ENCODE measurements at regions not wholly inside any gene's neighbourhood (a gene's known extent, or its start where the extent isn't known, plus 50 kb on each side); places are given as distances from the start of the nearest gene placed in this dataset.

DNA sequence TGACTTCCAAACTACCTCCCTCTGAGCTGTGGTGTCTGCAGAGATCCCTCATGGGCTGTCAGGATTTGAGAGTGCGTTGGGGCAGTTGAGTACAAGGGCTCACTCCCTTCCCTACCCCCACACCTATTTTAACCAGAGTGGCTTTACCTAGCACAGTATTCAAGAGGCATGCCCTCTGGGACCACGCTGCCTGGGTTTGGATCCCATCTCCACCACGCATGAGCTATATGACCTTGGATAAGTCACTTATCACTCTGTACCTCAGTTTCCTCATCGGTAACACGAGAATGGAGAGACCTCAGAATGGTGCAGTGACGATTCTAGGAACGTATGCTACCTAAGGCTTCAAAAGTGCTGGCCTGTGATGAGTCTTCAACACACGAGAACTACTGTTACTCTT is 147.3 kb upstream of the WNT4 start:
- no peak for FAIRE-seq

DNA sequence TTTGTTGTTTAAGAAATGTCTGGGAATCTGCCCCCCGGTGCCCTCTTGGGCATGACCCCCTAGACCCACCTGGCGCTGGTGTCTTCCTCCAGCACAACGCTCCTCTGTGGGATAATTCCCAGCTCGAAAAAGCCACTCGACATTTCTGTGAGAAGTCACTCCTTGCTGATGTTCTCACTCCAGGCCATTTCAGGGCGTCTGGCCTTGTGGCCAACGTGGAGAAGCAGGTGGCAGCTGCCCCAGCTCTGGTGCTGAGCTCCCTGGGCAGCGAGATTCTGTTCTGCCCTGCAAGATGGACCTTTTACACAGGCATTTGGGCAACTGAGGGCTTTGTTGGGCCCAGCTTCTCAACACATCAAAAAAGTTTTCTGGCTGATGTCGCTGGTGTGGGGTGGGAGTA is 147.7 kb upstream of the WNT4 start:
- CTCF ChIA-PET (ENCODE audit: low intra/inter-chr PET ratio, low total read pairs): no interaction called here
- FAIRE-seq (no peak), DNase-seq (ENCODE audit: low spot score) (no peak), ATAC-seq (no peak)
- Histone ChIP-seq H3K4me1 (ENCODE audit: insufficient read depth, low read length) (peaks cover 30% of the 10 kb centered on the region), H3K36me3 (replicated peaks in 1 of 2; ENCODE audit: control insufficient read depth in 1 of 2, insufficient read depth in 2 of 2, low read length in 2 of 2) (no peaks in the 10 kb centered on the region), H3K9me3 (ENCODE audit: low read length) (no peaks in the 10 kb centered on the region), H3K4me2 (ENCODE audit: low read depth, low read length) (no peak overlapping the region), H2AFZ (ENCODE audit: low read length) (no peak overlapping the region), H4K20me1 (ENCODE audit: insufficient read depth, low read length) (no peaks in the 10 kb centered on the region), H3K27ac (ENCODE audit: extremely low read length, insufficient read depth, low read length) (no peak overlapping the region), H3K79me2 (ENCODE audit: insufficient read depth, low read length) (no peaks in the 10 kb centered on the region), H3K9ac (ENCODE audit: insufficient read depth, low read depth, low read length) (no peak overlapping the region), H3K27me3 (ENCODE audit: control insufficient read depth in 1 of 2, insufficient read depth in 2 of 2, low read length in 2 of 2) (peaks cover 3 to 18% of the 10 kb centered on the region in 2 experiments; a peak in 4 of 5 replicates), H3K4me3 (replicated peaks in 1 of 3; ENCODE audit: insufficient read depth in 1 of 3, low read depth in 2 of 3, low read length in 3 of 3) (no peak overlapping the region)
- no TSS peak for BruUV-seq (replicated peaks)
- TF ChIP-seq, protein P1, sequence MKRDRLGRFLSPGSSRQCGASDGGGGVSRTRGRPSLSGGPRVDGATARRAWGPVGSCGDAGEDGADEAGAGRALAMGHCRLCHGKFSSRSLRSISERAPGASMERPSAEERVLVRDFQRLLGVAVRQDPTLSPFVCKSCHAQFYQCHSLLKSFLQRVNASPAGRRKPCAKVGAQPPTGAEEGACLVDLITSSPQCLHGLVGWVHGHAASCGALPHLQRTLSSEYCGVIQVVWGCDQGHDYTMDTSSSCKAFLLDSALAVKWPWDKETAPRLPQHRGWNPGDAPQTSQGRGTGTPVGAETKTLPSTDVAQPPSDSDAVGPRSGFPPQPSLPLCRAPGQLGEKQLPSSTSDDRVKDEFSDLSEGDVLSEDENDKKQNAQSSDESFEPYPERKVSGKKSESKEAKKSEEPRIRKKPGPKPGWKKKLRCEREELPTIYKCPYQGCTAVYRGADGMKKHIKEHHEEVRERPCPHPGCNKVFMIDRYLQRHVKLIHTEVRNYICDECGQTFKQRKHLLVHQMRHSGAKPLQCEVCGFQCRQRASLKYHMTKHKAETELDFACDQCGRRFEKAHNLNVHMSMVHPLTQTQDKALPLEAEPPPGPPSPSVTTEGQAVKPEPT (CRISPR knock-in tag; IDR thresholded peaks at IDR 0.05; ENCODE audit: low read depth): no peak
- TF ChIP-seq ZNF607 (CRISPR knock-in tag; IDR thresholded peaks at IDR 0.05; ENCODE audit: borderline replicate concordance) (no peak), ZNF20 (CRISPR knock-in tag; IDR thresholded peaks at IDR 0.05) (no peak), PAF1 (CRISPR knock-in tag; IDR thresholded peaks at IDR 0.05) (no peak)
- POLR2A ChIA-PET: no interaction called here
- intact Hi-C loops (cut with micrococcal nuclease; ENCODE audit: unreplicated experiment) (no loop called here), in situ Hi-C loops (cut with HindIII; ENCODE audit: extremely low pct_ligation_motif_present, low pct_unique_long_range_greater_than_20kb) (no loop called here)
- WGBS (ENCODE audit: low lambda C conversion rate): 54% methylated on average over 7 of the region's 9 CpGs

More for the DNA sequence above, 147.3 kb upstream of the WNT4 start:
- H3K4me2 ChIP-seq (ENCODE audit: low read depth, low read length): no peak overlapping the region
- H3K79me2 ChIP-seq (ENCODE audit: insufficient read depth, low read length): no peaks in the 10 kb centered on the region
- ChIA-PET POLR2A (no interaction called here), CTCF (ENCODE audit: low intra/inter-chr PET ratio, low total read pairs) (no interaction called here)
- H3K9ac ChIP-seq (ENCODE audit: insufficient read depth, low read depth, low read length): no peak overlapping the region
- DNase-seq (ENCODE audit: low spot score): no peak
- H3K27ac ChIP-seq (ENCODE audit: extremely low read length, insufficient read depth, low read length): no peak overlapping the region
- intact Hi-C loops (cut with micrococcal nuclease; ENCODE audit: unreplicated experiment) (no loop called here), in situ Hi-C loops (cut with HindIII; ENCODE audit: extremely low pct_ligation_motif_present, low pct_unique_long_range_greater_than_20kb) (no loop called here)
- H2AFZ ChIP-seq (ENCODE audit: low read length): no peak overlapping the region
- no TSS peak for BruUV-seq (replicated peaks)
- H3K4me3 ChIP-seq (replicated peaks in 1 of 3; ENCODE audit: insufficient read depth in 1 of 3, low read depth in 2 of 3, low read length in 3 of 3): no peak overlapping the region
- H3K36me3 ChIP-seq (replicated peaks in 1 of 2; ENCODE audit: control insufficient read depth in 1 of 2, insufficient read depth in 2 of 2, low read length in 2 of 2): no peaks in the 10 kb centered on the region
- WGBS (ENCODE audit: low lambda C conversion rate): 27% methylated on average over 8 of the region's 8 CpGs
- peaks cover 34% of the 10 kb centered on the region for H3K4me1 ChIP-seq (ENCODE audit: insufficient read depth, low read length)
- H3K9me3 ChIP-seq (ENCODE audit: low read length): no peaks in the 10 kb centered on the region
- peaks cover 3 to 18% of the 10 kb centered on the region in 2 experiments; a peak in 4 of 5 replicates for H3K27me3 ChIP-seq (ENCODE audit: control insufficient read depth in 1 of 2, insufficient read depth in 2 of 2, low read length in 2 of 2)
- ATAC-seq: no peak
- TF ChIP-seq KAT8 (CRISPR knock-in tag; IDR thresholded peaks at IDR 0.05) (no peak), POGZ (CRISPR knock-in tag; IDR thresholded peaks at IDR 0.05) (no peak), PAX8 (CRISPR knock-in tag; IDR thresholded peaks at IDR 0.05; ENCODE audit: borderline replicate concordance) (no peak), FOXJ3 (CRISPR knock-in tag; IDR thresholded peaks at IDR 0.05; ENCODE audit: borderline replicate concordance) (no peak), PHF5A (CRISPR knock-in tag; IDR thresholded peaks at IDR 0.05; ENCODE audit: low read depth, unreplicated experiment) (no peak), ZNF569 (CRISPR knock-in tag; IDR thresholded peaks at IDR 0.05; ENCODE audit: borderline replicate concordance) (no peak), PLRG1 (conservative IDR thresholded peaks at IDR 0.05) (no peak), ZNF781 (CRISPR knock-in tag; IDR thresholded peaks at IDR 0.05; ENCODE audit: borderline replicate concordance, not compliant biosample characterization) (no peak)
- TF ChIP-seq, protein P2, sequence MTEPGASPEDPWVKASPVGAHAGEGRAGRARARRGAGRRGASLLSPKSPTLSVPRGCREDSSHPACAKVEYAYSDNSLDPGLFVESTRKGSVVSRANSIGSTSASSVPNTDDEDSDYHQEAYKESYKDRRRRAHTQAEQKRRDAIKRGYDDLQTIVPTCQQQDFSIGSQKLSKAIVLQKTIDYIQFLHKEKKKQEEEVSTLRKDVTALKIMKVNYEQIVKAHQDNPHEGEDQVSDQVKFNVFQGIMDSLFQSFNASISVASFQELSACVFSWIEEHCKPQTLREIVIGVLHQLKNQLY (CRISPR knock-in tag; IDR thresholded peaks at IDR 0.05): no peak
- H4K20me1 ChIP-seq (ENCODE audit: insufficient read depth, low read length): no peaks in the 10 kb centered on the region

All from HepG2 (cell line).